Hepatocyte (in vitro differentiated cells): ENCODE measurements at regions not wholly inside any gene's neighbourhood (a gene's known extent, or its start where the extent isn't known, plus 50 kb on each side); places are given as distances from the start of the nearest gene placed in this dataset.

Source experiments
- DNase-seq: peaks from one replicate; pipeline ENCODE4 v3.0.0-alpha.2; 2016; ENCODE audit warnings: low spot score
- H2AFZ ChIP-seq: fragments of 200-600 bp; sonication (generic); 2 replicates; pipeline ENCODE4 v1.6.0; 2016; ENCODE audit warnings: antibody characterized with exemption, mild to moderate bottlenecking
- H3K27ac ChIP-seq: fragments of 200-600 bp; sonication (generic); 2 replicates; pipeline ENCODE4 v1.5.1; 2016; ENCODE audit warnings: mild to moderate bottlenecking
- H3K27me3 ChIP-seq: fragments of 200-600 bp; sonication (generic); 2 replicates; pipeline ENCODE4 v1.6.1; 2016
- H3K36me3 ChIP-seq: fragments of 200-600 bp; sonication (generic); replicated peaks from 2 replicates; pipeline ENCODE4 v1.5.1; 2016; ENCODE audit warnings: low read depth; ENCODE audit not compliant: insufficient read depth
- H3K4me1 ChIP-seq: fragments of 200-600 bp; sonication (generic); 2 replicates; pipeline ENCODE4 v1.5.1; 2016; ENCODE audit warnings: mild to moderate bottlenecking, moderate library complexity; ENCODE audit not compliant: insufficient read depth
- H3K4me2 ChIP-seq: fragments of 200-600 bp; sonication (generic); 2 replicates; pipeline ENCODE4 v1.6.0; 2016
- H3K4me3 ChIP-seq: fragments of 200-600 bp; sonication (generic); 2 replicates; pipeline ENCODE4 v1.5.1; 2016; ENCODE audit warnings: mild to moderate bottlenecking
- H3K79me2 ChIP-seq: fragments of 200-600 bp; sonication (generic); 2 replicates; pipeline ENCODE4 v1.6.0; 2017; ENCODE audit warnings: mild to moderate bottlenecking
- H3K9me2 ChIP-seq: fragments of 200-600 bp; sonication (generic); replicated peaks from 2 replicates; pipeline ENCODE4 v1.6.0; 2017; ENCODE audit warnings: mild to moderate bottlenecking; ENCODE audit not compliant: insufficient read depth
- H3K9me3 ChIP-seq: fragments of 200-600 bp; sonication (generic); 2 replicates; pipeline ENCODE4 v1.5.1; 2016; ENCODE audit warnings: low read depth, mild to moderate bottlenecking
- H4K20me1 ChIP-seq: fragments of 200-600 bp; sonication (generic); 2 replicates; pipeline ENCODE4 v1.6.0; 2016; ENCODE audit warnings: mild to moderate bottlenecking; ENCODE audit not compliant: insufficient read depth, poor library complexity, severe bottlenecking
- EZH2 ChIP-seq: fragments of 200-600 bp; sonication (generic); IDR thresholded peaks from 2 replicates; pipeline ENCODE4 v1.6.1; 2016; ENCODE audit warnings: antibody characterized with exemption, mild to moderate bottlenecking, borderline replicate concordance
- EZH2phosphoT487 ChIP-seq: fragments of 200-600 bp; sonication (generic); IDR thresholded peaks from one replicate; pipeline ENCODE4 v1.6.1; 2018; ENCODE audit warnings: antibody characterized with exemption, mild to moderate bottlenecking, low read depth, moderate library complexity; ENCODE audit not compliant: unreplicated experiment, severe bottlenecking
- WGBS: methylation state at CpG from one replicate; pipeline ENCODE4 v1.1.6; 2016; ENCODE audit warnings: low lambda C conversion rate; ENCODE audit errors: missing lambda C conversion rate; 5-methylcytosine and 5-hydroxymethylcytosine counted together
- TF ChIP-seq, protein P1 (sequence below): fragments of 200-600 bp; sonication (generic); IDR thresholded peaks from 2 replicates; pipeline ENCODE4 v1.5.1; 2016; ENCODE audit warnings: antibody characterized with exemption, mild to moderate bottlenecking; ENCODE audit not compliant: poor library complexity

DNA sequence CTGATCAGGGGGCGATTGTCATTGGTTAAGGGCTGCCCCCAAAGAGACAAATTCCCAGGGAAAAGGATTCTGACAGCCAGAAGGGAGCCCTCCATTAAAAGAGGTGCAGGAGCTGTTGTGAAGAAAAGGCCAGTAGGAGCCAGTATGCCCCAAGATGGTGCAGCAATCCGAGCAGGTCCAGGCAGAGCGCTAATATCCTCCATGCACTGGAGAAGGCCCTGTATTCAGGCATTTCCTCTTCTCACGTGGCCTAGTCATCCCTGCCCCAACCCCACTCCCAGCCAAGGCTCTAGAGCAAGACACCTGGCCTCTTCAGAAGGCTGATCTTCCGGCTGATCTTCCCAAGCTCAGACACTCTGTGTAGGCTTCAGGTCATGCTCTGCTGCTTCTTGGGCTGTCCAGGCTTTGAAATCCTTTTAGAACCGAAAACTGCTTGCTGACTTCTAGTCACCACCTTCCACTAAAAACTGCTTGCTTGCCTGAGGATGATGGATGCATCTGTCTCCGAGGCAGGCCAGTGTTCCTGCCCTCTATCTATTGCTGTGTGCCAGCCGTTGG, 77.4 kb downstream of the CYP26A1 start:
- Histone ChIP-seq H3K79me2 (no peaks in the 10 kb centered on the region), H3K9me2 (no peaks in the 10 kb centered on the region), H2AFZ (no peak overlapping the region), H4K20me1 (no peaks in the 10 kb centered on the region), H3K4me1 (no peaks in the 10 kb centered on the region), H3K9me3 (no peaks in the 10 kb centered on the region), H3K27ac (no peak overlapping the region), H3K27me3 (no peaks in the 10 kb centered on the region), H3K4me3 (no peak overlapping the region), H3K4me2 (no peak overlapping the region), H3K36me3 (no peaks in the 10 kb centered on the region)
- WGBS = 92% methylated on average over 8 of the region's 8 CpGs
- TF ChIP-seq EZH2phosphoT487 (no peak), EZH2 (no peak)
- TF ChIP-seq, protein P1, sequence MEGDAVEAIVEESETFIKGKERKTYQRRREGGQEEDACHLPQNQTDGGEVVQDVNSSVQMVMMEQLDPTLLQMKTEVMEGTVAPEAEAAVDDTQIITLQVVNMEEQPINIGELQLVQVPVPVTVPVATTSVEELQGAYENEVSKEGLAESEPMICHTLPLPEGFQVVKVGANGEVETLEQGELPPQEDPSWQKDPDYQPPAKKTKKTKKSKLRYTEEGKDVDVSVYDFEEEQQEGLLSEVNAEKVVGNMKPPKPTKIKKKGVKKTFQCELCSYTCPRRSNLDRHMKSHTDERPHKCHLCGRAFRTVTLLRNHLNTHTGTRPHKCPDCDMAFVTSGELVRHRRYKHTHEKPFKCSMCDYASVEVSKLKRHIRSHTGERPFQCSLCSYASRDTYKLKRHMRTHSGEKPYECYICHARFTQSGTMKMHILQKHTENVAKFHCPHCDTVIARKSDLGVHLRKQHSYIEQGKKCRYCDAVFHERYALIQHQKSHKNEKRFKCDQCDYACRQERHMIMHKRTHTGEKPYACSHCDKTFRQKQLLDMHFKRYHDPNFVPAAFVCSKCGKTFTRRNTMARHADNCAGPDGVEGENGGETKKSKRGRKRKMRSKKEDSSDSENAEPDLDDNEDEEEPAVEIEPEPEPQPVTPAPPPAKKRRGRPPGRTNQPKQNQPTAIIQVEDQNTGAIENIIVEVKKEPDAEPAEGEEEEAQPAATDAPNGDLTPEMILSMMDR = no peak
- DNase-seq = no peak

DNA sequence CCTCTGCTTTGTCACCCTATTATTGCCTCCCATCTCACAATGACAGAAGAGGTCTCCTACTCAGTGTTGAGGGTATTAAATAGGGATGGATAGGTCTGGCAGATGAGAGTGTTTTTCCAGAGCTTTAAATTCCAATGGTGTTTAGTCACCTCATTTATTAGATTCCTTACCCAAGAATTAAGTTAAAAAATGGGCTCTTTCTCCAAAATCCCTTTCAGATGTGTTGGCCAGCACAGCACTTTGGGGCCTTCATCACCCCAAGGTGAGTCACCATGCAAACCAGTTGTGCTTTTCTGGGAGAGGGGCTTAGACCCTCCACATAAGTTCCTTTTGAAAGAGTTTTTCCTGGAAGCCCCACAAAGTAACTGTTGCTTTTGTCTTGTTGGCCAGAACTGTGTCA, 78.4 kb downstream of the CYP26A1 start:
- Histone ChIP-seq H3K79me2 (no peaks in the 10 kb centered on the region), H3K4me1 (no peaks in the 10 kb centered on the region), H2AFZ (no peak overlapping the region), H3K4me2 (no peak overlapping the region), H4K20me1 (no peaks in the 10 kb centered on the region), H3K4me3 (no peak overlapping the region), H3K9me2 (no peaks in the 10 kb centered on the region), H3K9me3 (no peaks in the 10 kb centered on the region), H3K27ac (no peak overlapping the region), H3K36me3 (no peaks in the 10 kb centered on the region), H3K27me3 (no peaks in the 10 kb centered on the region)
- TF ChIP-seq EZH2 (no peak), EZH2phosphoT487 (no peak)
- TF ChIP-seq, protein P1 = no peak
- DNase-seq = no peak

DNA sequence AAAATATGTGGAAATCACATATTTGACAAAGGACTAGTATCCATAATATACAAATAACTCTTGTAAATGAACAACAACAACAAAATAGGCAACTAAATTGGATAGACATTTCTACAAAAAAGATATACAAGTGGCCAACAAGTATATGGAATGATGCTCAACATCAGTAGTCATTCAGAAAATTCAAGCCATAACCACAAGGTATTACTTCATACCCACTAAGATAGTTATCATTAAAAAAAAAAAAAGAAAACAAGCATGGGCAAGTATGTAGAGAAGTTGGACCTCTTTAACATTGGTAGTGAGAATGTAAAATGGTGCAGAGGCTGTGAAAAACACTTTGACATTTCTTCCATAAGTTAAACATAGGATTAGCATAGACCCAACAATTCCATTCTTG, 80.8 kb downstream of the CYP26A1 start:
- no peaks in the 10 kb centered on the region for H3K9me3 ChIP-seq

More for the DNA sequence above, 80.8 kb downstream of the CYP26A1 start:
- no peaks in the 10 kb centered on the region for H3K79me2 ChIP-seq
- no peaks in the 10 kb centered on the region for H3K36me3 ChIP-seq
- H3K27ac ChIP-seq = no peak overlapping the region
- no peaks in the 10 kb centered on the region for H3K27me3 ChIP-seq
- no peaks in the 10 kb centered on the region for H4K20me1 ChIP-seq
- DNase-seq = no peak
- no peak overlapping the region for H3K4me2 ChIP-seq
- no peak for TF ChIP-seq EZH2
- TF ChIP-seq EZH2phosphoT487 = no peak
- TF ChIP-seq, protein P1 = no peak
- H3K9me2 ChIP-seq = no peaks in the 10 kb centered on the region
- H2AFZ ChIP-seq = no peak overlapping the region
- no peaks in the 10 kb centered on the region for H3K4me1 ChIP-seq
- no peak overlapping the region for H3K4me3 ChIP-seq
